Embryonic facial prominence (tissue), 1 donor: ENCODE measurements at regions not wholly inside any gene's neighbourhood (a gene's known extent, or its start where the extent isn't known, plus 50 kb on each side); places are given as distances from the start of the nearest gene placed in this dataset.

ENCODE experiments used
- DNase-seq: peaks from one replicate; pipeline ENCODE4 v3.0.0-alpha.2; 2016; ENCODE audit errors: extremely low spot score

- no peak for DNase-seq
These were observed 137.8 kb downstream of the CEP135 start for GRCh38 chr4:56086561-56086960.

GRCh38 chr4:56086073-56086541 lies 137.4 kb downstream of the CEP135 start:
- DNase-seq = no peak

GRCh38 chr4:56085275-56085674 lies 136.5 kb downstream of the CEP135 start:
- DNase-seq = no peak

- no peak for DNase-seq
These were observed 136.1 kb downstream of the CEP135 start for GRCh38 chr4:56084851-56085250.
